ENCODE measurements at regions not wholly inside any gene's neighbourhood (a gene's known extent, or its start where the extent isn't known, plus 50 kb on each side); places are given as distances from the start of the nearest gene placed in this dataset.
"Not testable (repeated sequence)": the region's sequence is repeated elsewhere in the genome, so short reads cannot be mapped to it uniquely, and the experiment has no call there.

DNA sequence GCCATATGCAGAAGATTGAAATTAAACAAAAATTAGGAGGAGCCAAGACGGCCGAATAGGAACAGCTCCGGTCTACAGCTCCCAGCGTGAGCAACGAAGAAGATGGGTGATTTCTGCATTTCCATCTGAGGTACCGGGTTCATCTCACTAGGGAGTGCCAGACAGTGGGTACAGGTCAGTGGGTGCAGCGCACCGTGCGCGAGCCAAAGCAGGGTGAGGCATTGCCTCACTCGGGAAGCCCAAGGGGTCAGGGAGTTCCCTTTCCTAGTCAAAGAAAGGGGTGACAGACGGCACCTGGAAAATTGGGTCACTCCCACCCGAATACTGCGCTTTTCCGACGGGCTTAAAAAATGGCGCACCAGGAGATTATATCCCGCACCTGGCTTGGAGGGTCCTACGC is 379.0 kb upstream of the CLEC14A start:
- H3K4me3 ChIP-seq (ENCODE audit: low read length in 2 of 2); H3K27ac ChIP-seq (ENCODE audit: low read depth in 1 of 2, low read length in 2 of 2); H3K27me3 ChIP-seq (ENCODE audit: control insufficient read depth in 1 of 2, insufficient read depth in 2 of 2, low read length in 1 of 2); DNase-seq; intact Hi-C loops (cut with DNase I); H3K4me1 ChIP-seq (ENCODE audit: control insufficient read depth in 1 of 2, insufficient read depth in 2 of 2, low read length in 2 of 2); ATAC-seq (ENCODE audit: low FRiP score); H3K9me3 ChIP-seq (ENCODE audit: control insufficient read depth, low read length); H3K36me3 ChIP-seq (ENCODE audit: control insufficient read depth in 1 of 2, insufficient read depth in 2 of 2, low read length in 1 of 2): not testable (repeated sequence)
- WGBS, 2 donors = 93 to 95% methylated on average over 17 to 19 of the region's 19 CpGs

GRCh38 chr14:38629412-38629811 is 373.5 kb upstream of the CLEC14A start:
- H3K27ac ChIP-seq (ENCODE audit: low read depth in 1 of 2, low read length in 2 of 2) = no peak overlapping the region
- intact Hi-C loops (cut with DNase I) = no loop called here
- no peak overlapping the region for H3K4me3 ChIP-seq (ENCODE audit: low read length in 2 of 2)
- H3K36me3 ChIP-seq (ENCODE audit: control insufficient read depth in 1 of 2, insufficient read depth in 2 of 2, low read length in 1 of 2) = no peaks in the 10 kb centered on the region
- H3K9me3 ChIP-seq (ENCODE audit: control insufficient read depth, low read length) = no peaks in the 10 kb centered on the region
- WGBS, 2 donors = 68 to 77% methylated on average over 3 of the region's 3 CpGs
- no peak for DNase-seq
- H3K4me1 ChIP-seq (ENCODE audit: control insufficient read depth in 1 of 2, insufficient read depth in 2 of 2, low read length in 2 of 2) = no peaks in the 10 kb centered on the region
- no peaks in the 10 kb centered on the region for H3K27me3 ChIP-seq (ENCODE audit: control insufficient read depth in 1 of 2, insufficient read depth in 2 of 2, low read length in 1 of 2)
- ATAC-seq (ENCODE audit: low FRiP score) = no peak

DNA sequence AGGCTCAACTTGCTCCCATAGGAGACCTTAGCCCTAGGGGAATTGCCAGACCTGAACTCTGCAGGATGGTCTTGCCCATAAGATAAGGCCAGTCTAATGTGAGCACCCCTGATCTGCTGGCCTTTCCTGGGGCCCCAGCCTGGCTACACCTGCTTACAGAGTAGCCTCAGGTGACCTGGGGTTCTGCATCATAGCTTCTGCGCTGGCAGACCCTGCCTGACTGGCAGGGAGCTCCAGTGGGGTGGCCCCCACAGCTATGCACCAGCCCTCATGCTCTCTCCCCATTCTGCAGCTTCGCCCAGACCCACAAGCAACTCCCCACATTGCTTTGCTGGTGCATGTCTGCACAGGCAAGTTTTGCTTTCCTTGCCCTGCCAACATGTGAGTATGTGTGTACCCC is 371.3 kb upstream of the CLEC14A start:
- 73 to 82% methylated on average over 2 of the region's 2 CpGs for WGBS, 2 donors
- peak; percentile 50 for ATAC-seq (ENCODE audit: low FRiP score)
- no peaks in the 10 kb centered on the region for H3K27me3 ChIP-seq (ENCODE audit: control insufficient read depth in 1 of 2, insufficient read depth in 2 of 2, low read length in 1 of 2)

GRCh38 chr14:38623661-38624060 is 367.8 kb upstream of the CLEC14A start:
- DNase-seq = no peak
- no peaks in the 10 kb centered on the region for H3K9me3 ChIP-seq (ENCODE audit: control insufficient read depth, low read length)
- ATAC-seq (ENCODE audit: low FRiP score) = no peak
- H3K4me3 ChIP-seq (ENCODE audit: low read length in 2 of 2) = no peak overlapping the region
- no peak overlapping the region for H3K27ac ChIP-seq (ENCODE audit: low read depth in 1 of 2, low read length in 2 of 2)
- intact Hi-C loops (cut with DNase I) = no loop called here
- 59 to 73% methylated on average over 2 of the region's 2 CpGs for WGBS, 2 donors
- no peaks in the 10 kb centered on the region for H3K4me1 ChIP-seq (ENCODE audit: control insufficient read depth in 1 of 2, insufficient read depth in 2 of 2, low read length in 2 of 2)
- peaks cover 0 to 1% of the 10 kb centered on the region in 2 donors for H3K27me3 ChIP-seq (ENCODE audit: control insufficient read depth in 1 of 2, insufficient read depth in 2 of 2, low read length in 1 of 2)
- no peaks in the 10 kb centered on the region for H3K36me3 ChIP-seq (ENCODE audit: control insufficient read depth in 1 of 2, insufficient read depth in 2 of 2, low read length in 1 of 2)

More for the DNA sequence above, 371.3 kb upstream of the CLEC14A start:
- Histone ChIP-seq H3K9me3 (ENCODE audit: control insufficient read depth, low read length) (no peaks in the 10 kb centered on the region), H3K27ac (ENCODE audit: low read depth in 1 of 2, low read length in 2 of 2) (no peak overlapping the region), H3K4me3 (ENCODE audit: low read length in 2 of 2) (no peak overlapping the region), H3K4me1 (ENCODE audit: control insufficient read depth in 1 of 2, insufficient read depth in 2 of 2, low read length in 2 of 2) (no peaks in the 10 kb centered on the region), H3K36me3 (ENCODE audit: control insufficient read depth in 1 of 2, insufficient read depth in 2 of 2, low read length in 1 of 2) (no peaks in the 10 kb centered on the region)
- intact Hi-C loops (cut with DNase I) = no loop called here
- no peak for DNase-seq

- Histone ChIP-seq H3K36me3 (ENCODE audit: control insufficient read depth in 1 of 2, insufficient read depth in 2 of 2, low read length in 1 of 2) (no peaks in the 10 kb centered on the region), H3K27me3 (ENCODE audit: control insufficient read depth in 1 of 2, insufficient read depth in 2 of 2, low read length in 1 of 2) (peaks cover 0 to 1% of the 10 kb centered on the region in 2 donors), H3K27ac (ENCODE audit: low read depth in 1 of 2, low read length in 2 of 2) (no peak overlapping the region), H3K4me1 (ENCODE audit: control insufficient read depth in 1 of 2, insufficient read depth in 2 of 2, low read length in 2 of 2) (no peaks in the 10 kb centered on the region), H3K9me3 (ENCODE audit: control insufficient read depth, low read length) (peaks cover 1% of the 10 kb centered on the region), H3K4me3 (ENCODE audit: low read length in 2 of 2) (no peak overlapping the region)
- DNase-seq (no peak), ATAC-seq (ENCODE audit: low FRiP score) (no peak)
- 94 to 100% methylated on average over 1 of the region's 1 CpG for WGBS, 2 donors
- intact Hi-C loops (cut with DNase I) = no loop called here
Observed at GRCh38 chr14:38618514-38618913, 362.6 kb upstream of the CLEC14A start.

DNA sequence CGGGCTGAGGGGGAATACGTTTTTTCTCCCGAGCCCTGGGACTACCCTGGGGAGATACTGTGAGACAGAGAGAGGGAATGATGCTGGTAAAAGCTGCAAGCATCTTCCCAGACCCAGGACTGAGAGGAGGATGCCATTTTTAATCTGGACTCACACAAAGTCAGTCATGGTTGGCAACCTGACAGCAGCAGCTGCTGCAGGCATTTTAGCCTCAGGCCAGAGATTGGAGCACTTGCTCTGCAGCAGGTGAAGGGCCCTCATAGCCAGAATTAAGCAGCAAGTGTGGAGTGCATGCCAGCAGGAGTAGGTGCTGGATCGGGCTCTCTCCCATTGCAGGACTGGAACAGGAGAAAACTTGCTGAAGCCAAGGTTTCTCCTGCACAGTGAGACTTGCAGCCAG is 361.1 kb upstream of the CLEC14A start:
- Histone ChIP-seq H3K27ac (ENCODE audit: low read depth in 1 of 2, low read length in 2 of 2) (no peak overlapping the region), H3K9me3 (ENCODE audit: control insufficient read depth, low read length) (peaks cover 1% of the 10 kb centered on the region), H3K27me3 (ENCODE audit: control insufficient read depth in 1 of 2, insufficient read depth in 2 of 2, low read length in 1 of 2) (peaks cover 0 to 1% of the 10 kb centered on the region in 2 donors), H3K4me3 (ENCODE audit: low read length in 2 of 2) (no peak overlapping the region), H3K4me1 (ENCODE audit: control insufficient read depth in 1 of 2, insufficient read depth in 2 of 2, low read length in 2 of 2) (no peaks in the 10 kb centered on the region), H3K36me3 (ENCODE audit: control insufficient read depth in 1 of 2, insufficient read depth in 2 of 2, low read length in 1 of 2) (no peaks in the 10 kb centered on the region)
- ATAC-seq (ENCODE audit: low FRiP score) (peak; percentile 15), DNase-seq (no peak)
- intact Hi-C loops (cut with DNase I) = no loop called here
- 58% methylated on average over 4 of the region's 4 CpGs for WGBS, 2 donors

DNA sequence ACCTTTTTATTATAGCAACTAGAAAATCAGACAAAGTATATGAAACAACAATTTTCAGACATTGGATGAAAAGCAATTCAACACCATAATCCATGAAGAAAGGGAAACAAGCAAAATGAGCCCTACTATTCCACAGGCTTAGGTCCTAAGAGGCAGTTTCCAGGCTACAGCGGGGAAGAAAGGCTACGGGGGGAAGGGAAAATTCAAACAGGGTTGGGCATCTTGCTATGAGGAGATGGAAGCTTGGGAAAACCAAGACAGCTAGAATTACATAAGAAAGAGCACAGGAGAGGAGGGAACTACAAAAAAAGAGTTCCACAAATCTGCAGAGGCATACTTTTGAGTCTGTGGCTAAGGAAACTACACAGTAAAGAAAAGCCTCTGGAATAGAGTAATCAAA is 356.0 kb upstream of the CLEC14A start:
- no peaks in the 10 kb centered on the region for H3K36me3 ChIP-seq (ENCODE audit: control insufficient read depth in 1 of 2, insufficient read depth in 2 of 2, low read length in 1 of 2)
- H3K27ac ChIP-seq (ENCODE audit: low read depth in 1 of 2, low read length in 2 of 2) = no peak overlapping the region
- H3K4me1 ChIP-seq (ENCODE audit: control insufficient read depth in 1 of 2, insufficient read depth in 2 of 2, low read length in 2 of 2) = no peaks in the 10 kb centered on the region
- H3K27me3 ChIP-seq (ENCODE audit: control insufficient read depth in 1 of 2, insufficient read depth in 2 of 2, low read length in 1 of 2) = no peaks in the 10 kb centered on the region
- no peak overlapping the region for H3K4me3 ChIP-seq (ENCODE audit: low read length in 2 of 2)
- peaks cover 1% of the 10 kb centered on the region for H3K9me3 ChIP-seq (ENCODE audit: control insufficient read depth, low read length)
- 38 to 62% methylated on average over 2 of the region's 2 CpGs for WGBS, 2 donors
- ATAC-seq (ENCODE audit: low FRiP score) (no peak), DNase-seq (no peak)
- intact Hi-C loops (cut with DNase I) = no loop called here

GRCh38 chr14:38608244-38608643 is 352.4 kb upstream of the CLEC14A start:
- H3K9me3 ChIP-seq (ENCODE audit: control insufficient read depth, low read length) = no peaks in the 10 kb centered on the region
- DNase-seq (no peak), ATAC-seq (ENCODE audit: low FRiP score) (no peak)
- intact Hi-C loops (cut with DNase I) = no loop called here
- H3K27me3 ChIP-seq (ENCODE audit: control insufficient read depth in 1 of 2, insufficient read depth in 2 of 2, low read length in 1 of 2) = no peaks in the 10 kb centered on the region
- no peaks in the 10 kb centered on the region for H3K36me3 ChIP-seq (ENCODE audit: control insufficient read depth in 1 of 2, insufficient read depth in 2 of 2, low read length in 1 of 2)
- no peak overlapping the region for H3K27ac ChIP-seq (ENCODE audit: low read depth in 1 of 2, low read length in 2 of 2)
- no peak overlapping the region for H3K4me3 ChIP-seq (ENCODE audit: low read length in 2 of 2)
- no peaks in the 10 kb centered on the region for H3K4me1 ChIP-seq (ENCODE audit: control insufficient read depth in 1 of 2, insufficient read depth in 2 of 2, low read length in 2 of 2)
- WGBS, 2 donors = 83% methylated on average over 1 of the region's 1 CpG

- H3K4me3 ChIP-seq (ENCODE audit: low read length in 2 of 2) = no peak overlapping the region
- 80 to 92% methylated on average over 3 of the region's 3 CpGs for WGBS, 2 donors
- no peaks in the 10 kb centered on the region for H3K36me3 ChIP-seq (ENCODE audit: control insufficient read depth in 1 of 2, insufficient read depth in 2 of 2, low read length in 1 of 2)
- intact Hi-C loops (cut with DNase I) = no loop called here
- H3K27me3 ChIP-seq (ENCODE audit: control insufficient read depth in 1 of 2, insufficient read depth in 2 of 2, low read length in 1 of 2) = no peaks in the 10 kb centered on the region
- DNase-seq (no peak), ATAC-seq (ENCODE audit: low FRiP score) (no peak)
- peaks cover 1% of the 10 kb centered on the region for H3K9me3 ChIP-seq (ENCODE audit: control insufficient read depth, low read length)
- no peak overlapping the region for H3K27ac ChIP-seq (ENCODE audit: low read depth in 1 of 2, low read length in 2 of 2)
- H3K4me1 ChIP-seq (ENCODE audit: control insufficient read depth in 1 of 2, insufficient read depth in 2 of 2, low read length in 2 of 2) = no peaks in the 10 kb centered on the region
Observed at GRCh38 chr14:38605193-38606114, 349.6 kb upstream of the CLEC14A start.

Data from aorta (tissue), 5 donors.